Activated naive CD4-positive, alpha-beta T cell treated with anti-CD3 and anti-CD28 coated beads, Interleukin-2, amount 50 U/mL, for 72 hours (primary cell): ENCODE measurements at regions not wholly inside any gene's neighbourhood (a gene's known extent, or its start where the extent isn't known, plus 50 kb on each side); places are given as distances from the start of the nearest gene placed in this dataset.

Source experiments
- ATAC-seq, 2 donors: fragments of 150-1000 bp; cut with Tn5 transposase; 2 replicates each; pipeline ENCODE4 v1.10.0; 2021; ENCODE audit warnings: mild to moderate bottlenecking in 2 of 2, moderate library complexity in 2 of 2
- DNase-seq, 2 donors: peaks; one replicate each; pipeline ENCODE4 v3.0.0; 2021 to 2022; ENCODE audit warnings: low spot score in 2 of 2
- H3K27ac Mint-ChIP-seq, 2 donors: one replicate each; pipeline ENCODE4 v1.8.0; 2022; ENCODE audit warnings: mild to moderate bottlenecking in 2 of 2, mixed read lengths in 2 of 2
- H3K36me3 Mint-ChIP-seq, 2 donors: one replicate each; pipeline ENCODE4 v1.8.0; 2022; ENCODE audit warnings: mixed read lengths in 2 of 2
- H3K9me3 Mint-ChIP-seq, 2 donors: one replicate each; pipeline ENCODE4 v1.8.0; 2022; ENCODE audit warnings: mixed read lengths in 2 of 2

- H3K27ac Mint-ChIP-seq, result no peak overlapping the region
- H3K9me3 Mint-ChIP-seq, result no peaks in the 10 kb centered on the region
- no peak for ATAC-seq
- no peaks in the 10 kb centered on the region for H3K36me3 Mint-ChIP-seq
- DNase-seq, result no peak
These were observed 593.2 kb downstream of the BRD1 start for GRCh38 chr22:49234459-49234858.

GRCh38 chr22:49233507-49234100, 594.1 kb downstream of the BRD1 start:
- no peaks in the 10 kb centered on the region for H3K9me3 Mint-ChIP-seq
- H3K27ac Mint-ChIP-seq, result no peak overlapping the region
- no peak for ATAC-seq
- no peak for DNase-seq
- no peaks in the 10 kb centered on the region for H3K36me3 Mint-ChIP-seq

GRCh38 chr22:49232319-49233067, 595.2 kb downstream of the BRD1 start:
- Mint-ChIP-seq H3K9me3 (no peaks in the 10 kb centered on the region), H3K27ac (no peak overlapping the region), H3K36me3 (no peaks in the 10 kb centered on the region)
- DNase-seq (no peak), ATAC-seq (no peak)

- no peak for DNase-seq
- H3K36me3 Mint-ChIP-seq, result no peaks in the 10 kb centered on the region
These were observed 597.5 kb downstream of the BRD1 start for GRCh38 chr22:49230194-49230577.

GRCh38 chr22:49229483-49230193, 598.0 kb downstream of the BRD1 start:
- DNase-seq (no peak), ATAC-seq (no peak)
- no peaks in the 10 kb centered on the region for H3K9me3 Mint-ChIP-seq

More at GRCh38 chr22:49230194-49230577, 597.5 kb downstream of the BRD1 start:
- no peak overlapping the region for H3K27ac Mint-ChIP-seq
- ATAC-seq, result no peak
- H3K9me3 Mint-ChIP-seq, result no peaks in the 10 kb centered on the region

GRCh38 chr22:49228431-49229037, 599.1 kb downstream of the BRD1 start:
- H3K36me3 Mint-ChIP-seq, result no peaks in the 10 kb centered on the region
- H3K27ac Mint-ChIP-seq, result no peak overlapping the region
- no peak for ATAC-seq
- H3K9me3 Mint-ChIP-seq, result no peaks in the 10 kb centered on the region
- no peak for DNase-seq

More at GRCh38 chr22:49229483-49230193, 598.0 kb downstream of the BRD1 start:
- Mint-ChIP-seq H3K36me3 (no peaks in the 10 kb centered on the region), H3K27ac (peak overlapping the region in 1 of 2 donors; percentile 59)

- no peak for ATAC-seq
- DNase-seq, result no peak
- Mint-ChIP-seq H3K27ac (no peak overlapping the region), H3K9me3 (no peaks in the 10 kb centered on the region), H3K36me3 (no peaks in the 10 kb centered on the region)
These were observed 600.0 kb downstream of the BRD1 start for GRCh38 chr22:49227670-49228069.

- no peaks in the 10 kb centered on the region for H3K36me3 Mint-ChIP-seq
- H3K9me3 Mint-ChIP-seq, result no peaks in the 10 kb centered on the region
- ATAC-seq (no peak), DNase-seq (no peak)
- H3K27ac Mint-ChIP-seq, result no peak overlapping the region
These were observed 601.6 kb downstream of the BRD1 start for GRCh38 chr22:49226096-49226495.

- ATAC-seq (no peak), DNase-seq (no peak)
- peaks cover 0 to 5% of the 10 kb centered on the region in 2 donors for H3K36me3 Mint-ChIP-seq
- H3K9me3 Mint-ChIP-seq, result peaks cover 0 to 5% of the 10 kb centered on the region in 2 donors
- no peak overlapping the region for H3K27ac Mint-ChIP-seq
These were observed 603.4 kb downstream of the BRD1 start for GRCh38 chr22:49224243-49224642.

- no peak overlapping the region for H3K27ac Mint-ChIP-seq
- peaks cover 10 to 14% of the 10 kb centered on the region in 2 donors for H3K36me3 Mint-ChIP-seq
- DNase-seq (no peak), ATAC-seq (no peak)
- H3K9me3 Mint-ChIP-seq, result peaks cover 5 to 14% of the 10 kb centered on the region in 2 donors
These were observed 609.5 kb downstream of the BRD1 start for GRCh38 chr22:49218142-49218541.

- Mint-ChIP-seq H3K36me3 (peaks cover 10 to 14% of the 10 kb centered on the region in 2 donors), H3K9me3 (peaks cover 5 to 14% of the 10 kb centered on the region in 2 donors), H3K27ac (no peak overlapping the region)
- ATAC-seq (no peak), DNase-seq (peak in 1 of 2 donors; percentile 35)
These were observed 611.1 kb downstream of the BRD1 start for GRCh38 chr22:49216579-49216978.

- ATAC-seq, result no peak
- H3K36me3 Mint-ChIP-seq, result peaks cover 10 to 14% of the 10 kb centered on the region in 2 donors
These were observed 611.8 kb downstream of the BRD1 start for GRCh38 chr22:49215840-49216239.

GRCh38 chr22:49214976-49215375, 612.7 kb downstream of the BRD1 start:
- no peak for DNase-seq
- Mint-ChIP-seq H3K27ac (no peak overlapping the region), H3K36me3 (peaks cover 10 to 14% of the 10 kb centered on the region in 2 donors), H3K9me3 (peaks cover 5 to 14% of the 10 kb centered on the region in 2 donors)
- ATAC-seq, result no peak

More at GRCh38 chr22:49215840-49216239, 611.8 kb downstream of the BRD1 start:
- no peak for DNase-seq
- H3K27ac Mint-ChIP-seq, result peak overlapping the region in 1 of 2 donors; percentile 67
- peaks cover 5 to 14% of the 10 kb centered on the region in 2 donors for H3K9me3 Mint-ChIP-seq

- Mint-ChIP-seq H3K27ac (no peak overlapping the region), H3K36me3 (peaks cover 8 to 10% of the 10 kb centered on the region in 2 donors), H3K9me3 (peaks cover 5 to 8% of the 10 kb centered on the region in 2 donors)
- ATAC-seq (no peak), DNase-seq (no peak)
These were observed 613.8 kb downstream of the BRD1 start for GRCh38 chr22:49213731-49214352.

GRCh38 chr22:49212466-49212865, 615.2 kb downstream of the BRD1 start:
- H3K36me3 Mint-ChIP-seq, result peaks cover under 1% of the 10 kb centered on the region in 2 donors
- ATAC-seq, result no peak
- no peak overlapping the region for H3K27ac Mint-ChIP-seq
- peak in 1 of 2 donors; percentile 30 for DNase-seq
- H3K9me3 Mint-ChIP-seq, result no peaks in the 10 kb centered on the region

- no peaks in the 10 kb centered on the region for H3K36me3 Mint-ChIP-seq
- DNase-seq, result peak in 1 of 2 donors; percentile 30
- no peak overlapping the region for H3K27ac Mint-ChIP-seq
- ATAC-seq, result no peak
- H3K9me3 Mint-ChIP-seq, result no peaks in the 10 kb centered on the region
These were observed 615.7 kb downstream of the BRD1 start for GRCh38 chr22:49212002-49212401.
